NCI-H460 (cell line): ENCODE measurements at regions not wholly inside any gene's neighbourhood (a gene's known extent, or its start where the extent isn't known, plus 50 kb on each side); places are given as distances from the start of the nearest gene placed in this dataset.
"Not testable (repeated sequence)": the region's sequence is repeated elsewhere in the genome, so short reads cannot be mapped to it uniquely, and the experiment has no call there.

Experiments
- DNase-seq: peaks from one replicate; pipeline ENCODE4 v3.0.0-alpha.2; 2016; ENCODE audit warnings: low read depth; ENCODE audit errors: extremely low read depth

DNA sequence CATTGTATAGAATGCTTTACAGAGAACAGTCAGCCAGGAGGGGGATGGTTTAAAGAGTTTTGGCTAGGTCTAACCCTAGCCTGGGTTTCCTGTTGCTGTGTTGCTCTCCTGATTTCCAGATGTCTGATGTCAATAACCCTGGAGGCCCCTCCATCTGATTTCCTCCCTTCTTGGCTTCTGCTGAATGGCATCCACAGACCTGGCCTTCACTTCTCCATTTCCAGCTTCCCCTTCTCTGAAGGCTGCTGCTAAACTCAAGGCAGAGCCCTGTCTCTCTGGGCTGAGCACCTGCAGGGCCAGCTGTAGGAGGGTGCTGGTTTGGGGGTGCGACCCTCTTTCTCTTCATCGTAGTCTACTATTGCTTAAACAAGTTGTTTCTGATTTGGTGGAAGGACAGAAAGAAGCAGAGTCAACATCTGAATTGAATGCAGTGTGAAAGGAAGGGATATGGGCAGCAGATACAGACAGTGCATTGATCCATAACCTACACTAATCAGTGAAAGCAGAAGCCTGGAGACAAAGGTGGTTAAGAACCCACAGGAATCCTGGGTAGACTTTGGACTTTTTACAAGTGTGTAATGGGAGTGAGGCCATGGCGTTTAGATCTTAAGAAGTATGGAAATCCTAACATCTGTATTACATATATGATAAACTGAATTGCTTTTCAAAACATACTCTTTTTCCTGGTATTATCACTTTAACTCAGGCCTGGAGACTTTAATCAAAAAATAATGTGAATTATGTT is 153.6 kb downstream of the HRH4 start:
- no peak for DNase-seq

DNA sequence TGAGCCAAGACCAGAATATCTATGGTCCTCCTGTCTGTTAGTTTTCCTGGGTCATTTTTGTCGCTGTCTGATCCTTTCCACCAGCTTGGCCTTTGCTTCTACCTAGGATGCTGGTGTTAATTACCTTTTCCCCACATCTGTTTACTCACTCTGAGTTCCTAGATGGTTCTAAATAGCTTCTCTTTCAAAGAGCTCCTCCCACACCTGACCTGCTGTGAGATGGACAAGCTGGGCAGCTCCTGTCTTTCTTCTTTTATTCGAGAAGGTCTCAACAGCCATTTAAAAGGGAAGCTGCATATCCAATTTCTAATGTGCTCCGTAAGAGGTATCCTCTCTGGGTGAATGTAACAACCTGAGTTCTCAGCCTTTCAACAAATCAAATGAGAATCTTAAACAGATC is 156.2 kb downstream of the HRH4 start:
- DNase-seq, result no peak

DNA sequence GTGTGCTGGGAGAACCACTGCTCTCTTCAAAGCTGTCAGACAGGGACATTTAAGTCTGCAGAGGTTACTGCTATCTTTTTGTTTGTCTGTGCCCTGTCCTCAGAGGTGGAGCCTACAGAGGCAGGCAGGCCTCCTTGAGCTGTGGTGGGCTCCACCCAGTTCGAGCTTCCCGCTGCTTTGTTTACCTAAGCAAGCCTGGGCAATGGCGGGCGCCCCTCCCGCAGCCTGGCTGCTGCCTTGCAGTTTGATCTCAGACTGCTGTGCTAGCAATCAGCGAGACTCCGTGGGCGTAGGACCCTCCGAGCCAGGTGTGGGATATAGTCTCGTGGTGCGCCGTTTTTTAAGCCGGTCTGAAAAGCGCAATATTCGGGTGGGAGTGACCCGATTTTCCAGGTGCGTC is 164.0 kb downstream of the HRH4 start:
- not testable (repeated sequence) for DNase-seq

DNA sequence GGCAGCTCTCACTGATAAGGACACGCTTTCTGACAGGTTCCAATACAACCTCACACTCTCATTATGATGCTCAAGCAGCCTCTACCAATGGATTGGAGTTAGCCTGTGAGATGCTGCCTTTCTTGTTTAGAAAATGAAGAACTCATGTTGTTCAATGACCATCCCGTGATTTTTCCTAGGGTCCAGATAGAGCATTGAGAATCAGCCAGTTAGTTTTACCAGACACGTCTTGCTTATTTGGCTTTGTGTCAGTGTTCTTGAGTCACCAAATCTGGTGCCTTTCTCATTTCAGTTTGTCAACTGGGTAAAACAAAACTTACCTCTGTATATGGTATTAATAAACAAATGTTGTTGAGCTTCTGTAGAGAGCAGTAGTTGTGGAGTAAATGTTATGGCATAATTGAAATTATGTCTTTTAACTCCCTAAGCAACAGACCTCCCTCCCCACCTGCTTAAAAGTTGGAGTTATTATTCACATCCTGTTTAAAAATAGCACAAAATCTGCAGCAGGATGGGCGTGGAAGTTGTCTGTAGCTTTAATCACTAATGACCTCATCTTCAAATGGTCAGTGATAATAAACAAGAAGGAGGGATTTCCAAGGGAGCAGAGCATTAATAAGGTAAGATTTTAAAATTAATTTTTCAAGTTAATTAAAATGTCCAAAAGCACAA is 167.3 kb downstream of the HRH4 start:
- no peak for DNase-seq

DNA sequence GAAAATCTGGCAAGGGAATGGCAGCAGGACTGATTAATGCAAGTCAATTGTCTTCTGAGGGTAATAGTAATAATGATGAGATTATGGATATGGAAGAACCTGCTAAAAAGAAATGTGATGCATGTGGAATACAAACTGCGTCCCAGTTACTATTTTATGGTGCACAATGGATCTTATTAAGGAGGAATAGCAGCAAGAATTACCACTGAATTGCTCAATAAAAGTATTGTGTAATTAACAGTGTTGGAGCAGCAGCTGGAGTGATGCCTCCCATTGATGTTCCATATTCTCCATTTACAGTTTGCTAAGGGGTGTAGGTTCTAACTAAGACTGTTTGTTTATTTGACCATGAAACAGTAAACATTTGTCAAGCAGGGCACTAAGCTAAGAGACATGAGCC is 167.9 kb downstream of the HRH4 start:
- no peak for DNase-seq

DNA sequence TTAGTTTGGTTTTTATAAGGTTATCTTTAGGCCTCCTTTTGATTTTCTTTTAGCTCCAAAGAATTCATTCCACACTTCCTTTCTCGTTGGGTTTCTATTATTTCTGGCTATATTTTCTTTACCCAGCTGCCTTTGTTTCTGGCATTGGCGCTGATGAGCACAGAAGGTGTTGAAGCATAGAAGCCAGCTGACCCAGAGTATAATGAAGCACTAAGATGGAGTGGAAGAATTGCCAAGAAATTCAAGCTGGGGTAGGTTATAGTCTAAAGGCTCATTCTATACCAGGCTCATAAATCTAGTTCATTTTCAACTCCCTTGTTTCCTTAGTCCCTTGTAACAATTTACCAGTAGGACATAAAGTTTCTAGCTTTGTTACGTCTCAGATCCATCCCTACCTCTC is 169.5 kb downstream of the HRH4 start:
- DNase-seq, result no peak

DNA sequence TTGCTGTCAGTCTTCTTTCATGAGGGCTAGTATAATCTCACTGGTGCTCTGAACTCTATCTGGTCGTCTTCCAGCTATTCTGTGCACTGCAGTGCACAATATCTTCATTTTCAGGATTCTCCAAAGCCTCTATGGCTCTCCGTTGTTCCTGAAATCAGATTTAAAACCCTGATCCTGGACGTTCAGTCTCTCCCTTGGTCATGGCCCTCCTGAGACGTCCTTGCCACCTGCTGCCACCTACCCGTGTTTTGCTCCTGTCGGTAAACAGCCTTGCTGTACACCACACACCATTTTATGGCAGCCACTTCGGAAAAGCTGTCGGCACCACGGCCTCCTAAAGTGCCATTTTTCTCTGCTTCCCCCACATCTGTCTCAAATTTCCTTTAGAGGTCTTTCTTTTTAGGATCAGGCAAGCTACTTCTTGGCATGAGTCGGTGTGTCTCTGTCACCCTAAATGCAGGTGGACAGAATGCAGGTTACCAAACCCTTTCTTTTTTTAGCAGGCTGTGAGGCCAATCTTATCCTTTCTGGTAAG is 170.0 kb downstream of the HRH4 start:
- no peak for DNase-seq

DNA sequence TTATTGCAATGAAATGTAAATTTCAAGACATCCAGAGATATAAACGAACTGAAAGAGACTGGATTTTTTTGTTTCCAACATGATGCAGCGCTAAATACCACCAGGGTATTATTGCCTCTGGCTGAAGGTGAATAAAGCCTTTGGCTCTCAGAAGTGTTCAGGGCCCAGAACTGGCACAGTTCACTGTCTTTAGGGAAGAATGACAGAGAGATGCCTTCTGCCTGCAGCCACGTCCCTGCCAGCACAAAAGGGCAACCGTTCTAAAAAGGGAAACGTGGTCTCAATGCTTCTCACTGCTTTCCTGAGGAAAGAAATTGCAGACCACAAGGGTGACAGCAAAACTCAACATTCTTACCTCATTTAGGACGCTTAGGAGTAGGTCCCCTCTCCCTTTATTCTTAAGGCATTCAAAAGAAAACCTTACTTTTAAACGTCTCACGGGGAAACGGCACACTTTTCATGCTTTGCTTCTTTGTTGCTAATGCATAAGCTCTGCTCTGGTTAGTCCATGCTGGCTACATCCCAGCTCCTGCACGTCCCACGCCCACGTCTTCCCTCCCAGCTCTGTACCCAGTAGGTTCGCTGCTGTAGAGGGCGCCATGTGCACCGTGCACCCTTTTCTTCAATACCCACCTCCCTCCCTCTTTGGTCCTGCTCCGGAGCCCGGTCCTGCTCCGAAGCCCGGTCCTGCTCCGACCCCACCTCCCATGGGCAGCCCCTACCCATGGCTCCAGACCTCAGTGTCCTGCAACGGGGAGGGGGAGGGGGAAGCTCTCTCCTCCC is 171.0 kb downstream of the HRH4 start:
- DNase-seq, result no peak

DNA sequence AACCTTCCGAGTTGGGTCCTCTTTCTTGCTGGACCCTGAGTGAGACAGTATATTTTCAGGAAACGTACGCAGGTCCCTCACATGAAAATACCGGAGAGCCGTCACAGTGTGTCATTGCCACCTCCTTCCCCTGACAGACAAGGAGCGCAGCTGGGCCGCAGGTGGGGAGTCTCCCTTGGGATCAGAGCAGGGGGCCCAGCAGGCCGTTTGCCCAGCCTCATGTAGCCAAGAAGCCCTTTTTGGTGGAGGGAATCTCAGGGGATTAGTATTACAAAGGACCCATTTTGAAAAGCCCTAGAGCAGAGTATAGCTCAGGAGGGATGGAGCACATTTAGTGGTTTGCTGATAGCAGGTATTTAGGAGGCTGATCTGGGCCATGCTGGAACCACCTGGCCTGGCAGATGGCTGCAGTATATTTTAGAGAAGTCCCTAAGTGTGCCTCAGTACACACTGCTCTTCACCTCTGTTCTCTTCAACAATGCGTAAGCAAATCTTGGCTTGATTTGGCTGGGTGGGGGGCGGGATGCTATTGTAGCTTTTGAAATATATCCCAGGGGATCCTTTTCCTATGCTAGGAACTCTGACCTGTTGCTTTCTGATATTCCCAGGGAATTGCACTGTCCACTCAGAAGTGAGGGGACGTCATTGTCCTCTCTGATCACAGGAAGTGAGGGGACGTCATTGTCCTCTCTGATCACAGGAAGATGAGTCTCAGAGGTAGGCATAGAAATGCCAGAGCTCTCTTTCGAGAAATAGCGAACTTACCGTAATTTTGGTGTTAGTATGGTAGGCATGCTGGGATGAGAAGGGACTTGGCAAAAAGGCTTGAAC is 171.9 kb downstream of the HRH4 start:
- DNase-seq, result no peak

DNA sequence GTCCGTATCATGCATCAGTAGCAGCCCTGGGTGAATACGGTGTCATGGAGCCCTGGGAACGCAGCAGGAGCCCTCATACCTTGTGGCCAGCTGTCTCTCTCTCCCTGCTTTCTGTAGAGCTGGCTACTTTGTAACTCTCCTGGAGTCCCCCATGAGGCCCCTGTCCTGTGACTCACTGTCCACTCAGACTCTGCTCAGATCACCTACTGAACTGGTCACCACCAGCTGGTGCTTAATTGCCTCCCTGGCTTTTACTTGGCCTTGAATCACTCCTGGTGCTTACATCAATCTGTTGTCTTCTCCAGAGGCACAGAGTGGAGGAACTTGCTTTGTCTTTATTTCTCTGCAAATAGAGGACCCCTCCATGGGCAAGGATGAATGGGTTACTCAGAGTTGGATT is 172.7 kb downstream of the HRH4 start:
- no peak for DNase-seq

DNA sequence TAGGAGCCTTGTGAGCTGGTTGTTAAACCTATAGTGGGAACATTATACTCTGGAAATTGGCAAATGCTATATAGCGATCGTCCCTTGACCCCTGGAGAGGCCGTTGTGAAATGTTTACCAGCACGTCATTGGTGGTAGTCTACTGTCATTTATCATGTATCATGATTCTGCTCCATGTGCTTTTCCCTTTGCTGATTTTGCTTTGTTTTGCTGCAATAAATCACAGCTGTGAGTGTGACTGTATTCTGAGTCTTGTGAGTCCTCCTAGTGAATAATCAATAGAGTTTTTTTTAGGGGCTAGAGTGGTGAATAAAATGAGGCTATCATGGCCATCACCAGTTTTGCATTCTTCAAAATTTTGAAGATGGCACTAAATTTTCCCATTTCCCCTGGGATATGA is 189.1 kb downstream of the HRH4 start:
- no peak for DNase-seq

DNA sequence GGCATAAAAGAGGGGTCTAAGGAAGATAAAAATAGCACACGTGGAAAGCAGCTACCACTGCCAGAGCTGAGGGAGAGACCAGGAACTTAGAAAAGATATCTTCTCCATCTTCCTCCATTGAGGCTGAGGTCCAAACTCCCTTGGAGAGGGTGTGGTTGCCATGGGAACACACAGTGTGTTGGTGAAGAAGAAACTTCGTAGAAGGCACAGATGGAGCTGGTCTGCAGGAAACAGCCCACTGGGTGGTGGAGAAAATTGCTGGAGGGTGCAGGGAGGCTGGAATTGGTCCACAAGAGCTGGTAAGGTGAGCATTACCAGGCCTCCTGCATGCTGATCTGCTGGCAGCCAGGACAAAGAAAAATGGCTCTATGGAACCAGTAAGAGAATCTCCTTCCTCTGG is 191.0 kb downstream of the HRH4 start:
- DNase-seq, result no peak

DNA sequence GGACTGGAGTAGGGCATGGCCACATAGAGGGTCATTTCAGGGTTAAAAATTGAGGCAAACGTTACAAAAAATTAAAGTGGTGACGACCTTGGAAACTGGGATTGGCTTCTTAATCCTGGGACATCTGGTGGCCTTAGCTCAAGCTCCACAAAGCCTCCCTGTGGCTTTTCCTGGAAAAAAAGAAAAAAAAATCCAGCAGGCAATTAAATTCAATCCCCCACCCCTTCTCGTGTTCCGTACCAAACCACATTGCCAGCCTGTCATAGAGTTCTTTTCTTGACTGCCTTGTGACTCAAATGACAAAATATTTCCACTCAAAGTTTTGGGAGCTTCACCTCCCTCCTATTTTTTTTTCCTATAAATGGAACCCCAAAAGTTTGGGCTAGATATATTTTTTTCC is 195.6 kb downstream of the HRH4 start:
- DNase-seq, result no peak

DNA sequence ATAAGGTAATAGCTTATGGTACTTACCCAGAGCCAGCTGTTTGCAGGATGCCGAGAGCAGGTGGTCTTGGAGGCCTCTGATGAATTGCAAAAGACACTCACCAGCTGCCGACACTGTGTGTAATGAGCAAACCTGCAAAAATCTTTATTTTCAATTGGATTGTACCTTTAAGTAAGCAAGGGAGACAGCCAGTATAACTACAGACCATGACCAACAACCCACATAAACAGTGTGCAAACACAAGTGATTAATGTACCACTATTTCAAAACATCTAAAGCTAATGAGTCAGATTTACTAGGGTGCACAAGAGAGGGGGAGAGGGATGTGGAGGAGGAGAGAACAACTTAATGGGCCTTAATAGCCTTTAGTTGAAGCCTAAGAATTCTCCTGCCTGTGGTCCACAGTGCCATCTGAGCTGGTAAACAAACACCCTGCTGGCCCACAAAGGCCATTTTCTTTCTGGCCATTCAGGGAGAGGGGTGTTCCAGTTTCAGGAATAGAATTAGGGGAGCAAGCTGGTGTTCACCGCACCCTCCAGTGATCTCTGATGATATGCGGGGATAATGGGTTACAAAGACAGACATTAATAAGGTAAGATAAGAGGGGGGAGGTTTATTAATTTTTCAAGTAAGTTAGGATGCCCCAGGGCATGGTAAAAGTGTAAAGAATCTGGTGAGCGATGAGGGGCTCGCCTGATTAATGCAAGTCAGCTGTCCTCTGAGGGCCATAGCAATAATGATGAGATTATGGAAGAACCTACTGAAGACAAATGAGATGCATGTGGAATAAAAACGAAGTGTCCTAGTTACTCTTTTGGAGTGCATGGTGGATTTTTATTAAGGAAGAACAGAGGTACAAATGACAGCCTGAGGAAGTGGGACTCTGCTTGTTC is 196.4 kb downstream of the HRH4 start:
- DNase-seq, result no peak

DNA sequence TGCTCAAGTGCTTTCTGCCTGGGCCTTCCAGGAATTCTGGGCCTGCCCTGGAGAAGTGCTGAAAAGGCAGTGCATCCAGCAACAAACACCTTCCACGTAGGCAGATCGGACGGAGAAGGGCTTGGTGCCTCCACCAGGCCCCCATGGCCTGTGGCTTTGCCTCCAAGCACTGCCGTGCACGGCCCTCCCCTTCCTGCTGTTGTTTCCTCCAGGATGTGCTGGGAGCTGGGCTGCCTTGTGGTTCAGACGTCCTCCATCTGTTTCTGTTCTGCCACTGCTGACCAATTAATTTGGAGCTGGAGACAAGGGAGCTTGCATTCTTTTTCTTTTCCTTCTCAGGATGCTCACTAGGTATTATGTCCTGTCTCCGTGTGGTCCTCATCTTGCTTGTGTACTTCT is 197.0 kb downstream of the HRH4 start:
- DNase-seq, result no peak

DNA sequence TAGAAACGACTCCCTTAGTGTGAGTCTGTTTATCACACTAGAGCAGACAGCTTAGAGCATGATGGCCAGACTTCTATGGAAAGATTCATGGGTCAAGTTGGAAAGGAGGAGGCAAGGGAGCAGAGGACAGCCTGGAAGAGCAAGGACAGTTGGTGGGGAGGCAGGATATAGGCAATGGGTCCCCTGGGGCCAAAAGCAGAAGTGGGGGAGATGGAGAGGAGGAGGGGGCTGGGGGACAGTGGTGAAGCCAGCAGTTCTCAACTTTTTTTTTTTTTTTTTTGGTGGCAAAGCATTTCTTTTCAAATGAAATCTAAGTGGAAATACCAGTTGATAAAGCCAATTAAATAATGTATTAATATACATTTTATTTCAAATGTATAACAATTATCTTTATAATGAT is 197.9 kb downstream of the HRH4 start:
- no peak for DNase-seq

DNA sequence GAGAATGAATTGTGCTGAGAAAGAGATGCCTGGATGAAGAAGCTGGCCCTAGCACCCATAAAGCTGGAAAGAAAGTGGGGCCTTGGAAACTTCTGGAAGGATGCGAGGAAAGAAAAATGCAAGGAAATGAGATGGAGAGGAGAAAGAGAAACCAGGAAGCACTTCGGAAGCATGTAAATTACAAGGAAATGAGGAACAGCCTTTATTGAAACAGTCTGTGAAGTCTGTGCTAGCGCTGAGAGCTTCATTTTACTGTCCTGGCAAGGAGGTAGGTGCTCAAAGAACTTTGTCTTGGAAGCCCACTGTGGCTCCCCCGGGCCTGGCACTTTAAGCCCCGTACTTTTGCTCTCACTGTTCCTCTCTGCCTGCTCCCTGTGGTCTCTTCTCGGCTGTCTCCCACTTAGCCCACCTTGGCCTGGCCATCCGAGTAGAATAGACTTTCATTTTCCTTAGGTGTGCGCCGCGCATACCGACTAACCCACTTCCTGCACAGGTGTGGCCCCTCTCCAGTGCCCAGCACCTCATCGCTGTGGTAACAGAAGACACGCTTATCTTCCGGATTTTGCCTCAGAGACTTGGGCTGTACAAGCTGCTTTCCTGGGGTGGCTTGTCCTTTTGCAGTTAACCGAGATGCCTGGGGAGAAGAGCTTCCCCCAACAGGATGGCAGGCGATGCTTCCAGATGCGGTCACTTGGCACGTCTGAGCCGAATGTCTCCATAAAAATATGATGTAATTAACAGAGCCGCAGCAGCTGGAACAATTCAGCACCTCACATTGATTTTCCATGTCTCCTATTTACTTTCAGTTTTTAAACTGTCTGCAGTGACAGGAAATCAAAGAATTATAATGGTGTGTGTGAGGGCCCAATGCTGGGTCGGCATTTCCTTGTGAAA is 199.6 kb downstream of the HRH4 start:
- no peak for DNase-seq

DNA sequence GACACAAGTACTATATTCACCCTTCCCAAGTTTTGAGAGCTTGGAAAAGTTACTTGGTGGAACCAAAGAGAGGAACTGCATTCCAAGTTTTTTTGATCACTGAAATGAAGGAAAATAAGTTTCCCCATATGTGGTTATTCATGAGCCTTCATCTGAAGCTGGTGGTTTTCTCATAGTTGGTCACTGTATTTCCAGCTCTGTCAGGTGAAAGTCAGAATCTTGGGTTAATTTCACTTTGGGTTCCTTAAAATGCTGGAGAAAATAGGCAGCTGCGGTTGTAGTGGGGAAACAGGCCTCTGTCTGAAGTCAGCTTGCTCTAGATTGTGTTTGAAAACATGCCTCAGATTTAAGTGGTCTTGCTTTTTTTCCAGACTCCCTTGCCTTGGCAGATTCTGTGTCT is 200.5 kb downstream of the HRH4 start:
- DNase-seq, result no peak

DNA sequence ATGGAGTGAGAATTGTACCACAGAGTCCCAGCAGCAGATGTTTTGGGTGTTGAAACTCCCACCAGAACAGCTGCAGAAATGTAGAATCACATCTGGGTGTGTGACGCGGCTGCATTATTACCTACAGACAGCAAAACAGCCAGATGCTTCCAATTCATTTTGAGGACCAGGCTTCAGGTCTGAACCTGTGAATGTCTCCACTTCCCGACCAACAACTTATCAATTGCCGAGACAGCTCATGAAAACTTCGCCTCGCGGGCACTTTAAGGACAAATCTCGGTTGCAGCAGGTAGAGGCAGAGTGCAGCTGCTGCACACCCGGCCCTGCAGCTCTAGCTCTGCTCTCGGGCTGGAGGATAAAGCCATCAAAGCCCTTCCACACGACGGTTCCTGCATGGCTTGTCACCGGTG is 202.0 kb downstream of the HRH4 start:
- DNase-seq, result no peak
